H1 (cell line): ENCODE measurements at regions not wholly inside any gene's neighbourhood (a gene's known extent, or its start where the extent isn't known, plus 50 kb on each side); places are given as distances from the start of the nearest gene placed in this dataset.

Experiments
- CTCF ChIP-seq, 3 experiments: IDR thresholded peaks; 1 replicate in 2 of 3; 2 replicates in 1 of 3; pipeline versions ENCODE4 v1.5.1 to v1.6.1; 2011; ENCODE audit warnings: low read length in 3 of 3, mild to moderate bottlenecking in 3 of 3, inconsistent platforms in 2 of 3, low read depth in 1 of 3, moderate library complexity in 1 of 3; ENCODE audit not compliant: insufficient read depth in 1 of 3; ENCODE audit errors: control extremely low read depth in 1 of 3
- EP300 ChIP-seq, 2 experiments: IDR thresholded peaks; 1 replicate in 1 of 2; 2 replicates in 1 of 2; pipeline ENCODE4 v1.6.1; 2011 to 2012; ENCODE audit warnings: low read depth in 2 of 2, low read length in 2 of 2, mild to moderate bottlenecking in 2 of 2, borderline replicate concordance in 1 of 2, inconsistent platforms in 1 of 2, moderate library complexity in 1 of 2
- EZH2 ChIP-seq: fragments of 200-600 bp; sonication (generic); IDR thresholded peaks from 2 replicates; pipeline ENCODE4 v1.7.1; 2012; ENCODE audit warnings: low read depth, mild to moderate bottlenecking, moderate library complexity, low read length, inconsistent platforms; ENCODE audit not compliant: severe bottlenecking
- PHF8 ChIP-seq: fragments of 200-600 bp; sonication (generic); conservative IDR thresholded peaks from 2 replicates; pipeline ENCODE4 v1.7.1; 2012; ENCODE audit warnings: low read depth, mild to moderate bottlenecking, inconsistent platforms, low read length, moderate library complexity
- POLR2A ChIP-seq, 2 experiments: IDR thresholded peaks; 1 replicate in 1 of 2; 2 replicates in 1 of 2; pipeline ENCODE4 v1.6.1; 2011; ENCODE audit warnings: low read depth in 2 of 2, low read length in 2 of 2, mild to moderate bottlenecking in 2 of 2; ENCODE audit errors: control extremely low read depth in 1 of 2

DNA sequence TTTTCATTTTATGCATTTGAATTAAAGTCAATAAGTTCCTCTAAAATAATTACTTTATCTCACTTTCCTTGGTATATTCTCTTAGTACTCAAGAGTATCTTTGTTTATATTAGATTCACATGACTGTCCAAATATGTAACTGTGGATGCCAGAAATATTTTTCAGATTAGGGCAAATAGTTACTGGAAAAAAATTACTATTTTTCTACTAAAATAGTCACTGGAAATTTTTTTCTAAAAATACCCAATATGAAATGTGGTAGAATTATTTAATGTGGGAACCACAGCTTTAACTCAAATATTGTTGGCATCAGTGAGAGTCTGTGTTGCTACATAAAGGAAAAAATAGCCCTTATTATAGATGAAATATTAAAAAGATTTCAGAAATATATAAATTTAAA, 70.4 kb upstream of the NMU start:
- TF ChIP-seq POLR2A (IDR thresholded peaks at IDR 0.05; ENCODE audit: control extremely low read depth in 1 of 2, low read depth in 2 of 2, low read length in 2 of 2) = no peak
- TF ChIP-seq EZH2 = no peak
- TF ChIP-seq CTCF (IDR thresholded peaks at IDR 0.05; ENCODE audit: control extremely low read depth in 1 of 3, insufficient read depth in 1 of 3, low read depth in 1 of 3, low read length in 3 of 3) = no peak
- TF ChIP-seq EP300 (IDR thresholded peaks at IDR 0.05; ENCODE audit: borderline replicate concordance in 1 of 2, low read depth in 2 of 2, low read length in 2 of 2) = no peak
- TF ChIP-seq PHF8 = no peak
